22Rv1 (cell line): ENCODE measurements at regions not wholly inside any gene's neighbourhood (a gene's known extent, or its start where the extent isn't known, plus 50 kb on each side); places are given as distances from the start of the nearest gene placed in this dataset.

ENCODE experiments used
- CTCF ChIP-seq: fragments of 450-650 bp; IDR thresholded peaks from 2 replicates; pipeline ENCODE4 v1.5.1; 2017; ENCODE audit warnings: mild to moderate bottlenecking
- ZFX ChIP-seq: fragments of 450-650 bp; IDR thresholded peaks from 2 replicates; pipeline ENCODE4 v1.6.1; 2017; ENCODE audit warnings: antibody characterized with exemption, borderline replicate concordance

- TF ChIP-seq CTCF (no peak), ZFX (no peak)
Observed at GRCh38 chr2:147711031-147711430, 133.8 kb upstream of the ACVR2A start.
